SW480 (cell line): ENCODE measurements at regions not wholly inside any gene's neighbourhood (a gene's known extent, or its start where the extent isn't known, plus 50 kb on each side); places are given as distances from the start of the nearest gene placed in this dataset.
A peak's percentile ranks its signal among the peaks of the same experiment; 100 is the strongest.
"Not testable (repeated sequence)": the region's sequence is repeated elsewhere in the genome, so short reads cannot be mapped to it uniquely, and the experiment has no call there.

Source experiments
- DNase-seq: peaks from one replicate; pipeline ENCODE4 v3.0.0-alpha.2; 2016; ENCODE audit warnings: low spot score

GRCh38 chr2:35933031-35933430 lies 422.5 kb upstream of the CRIM1 start:
- no peak for DNase-seq

DNA sequence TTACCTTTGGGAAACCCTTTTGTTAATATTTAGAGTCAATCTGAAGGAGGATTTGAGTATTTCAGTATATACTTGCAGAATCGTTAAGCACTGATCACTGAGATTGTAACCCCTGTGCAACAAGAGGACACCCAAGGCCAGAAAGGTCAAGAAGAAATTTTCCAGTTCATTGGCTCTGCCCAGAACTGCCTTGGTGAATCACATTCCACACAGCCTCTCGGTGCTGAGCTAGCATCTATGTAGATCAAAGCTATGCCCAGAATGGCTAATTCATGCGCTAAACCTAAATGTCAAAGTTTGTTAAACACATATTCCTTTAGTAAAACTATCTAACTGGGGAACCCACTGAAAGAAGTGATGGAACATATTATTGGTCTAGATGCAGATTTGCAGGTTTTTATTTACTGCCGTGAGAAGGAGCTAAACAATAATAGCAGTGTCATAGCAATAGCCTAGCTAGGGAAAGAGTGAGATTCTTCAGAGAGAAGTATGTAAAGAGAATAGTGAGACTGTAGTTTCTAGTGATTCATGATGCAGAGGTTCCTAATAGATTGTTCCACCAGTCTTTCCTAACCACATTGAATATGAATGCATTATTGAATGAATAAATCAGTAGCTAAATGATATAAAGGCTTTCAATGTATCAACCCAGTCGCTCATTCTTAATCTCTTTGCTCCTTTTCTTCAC lies 423.2 kb upstream of the CRIM1 start:
- DNase-seq: no peak

GRCh38 chr2:35931626-35932025 lies 424.0 kb upstream of the CRIM1 start:
- DNase-seq: no peak

- DNase-seq: no peak
Measured at GRCh38 chr2:35931115-35931514, 424.5 kb upstream of the CRIM1 start.

DNA sequence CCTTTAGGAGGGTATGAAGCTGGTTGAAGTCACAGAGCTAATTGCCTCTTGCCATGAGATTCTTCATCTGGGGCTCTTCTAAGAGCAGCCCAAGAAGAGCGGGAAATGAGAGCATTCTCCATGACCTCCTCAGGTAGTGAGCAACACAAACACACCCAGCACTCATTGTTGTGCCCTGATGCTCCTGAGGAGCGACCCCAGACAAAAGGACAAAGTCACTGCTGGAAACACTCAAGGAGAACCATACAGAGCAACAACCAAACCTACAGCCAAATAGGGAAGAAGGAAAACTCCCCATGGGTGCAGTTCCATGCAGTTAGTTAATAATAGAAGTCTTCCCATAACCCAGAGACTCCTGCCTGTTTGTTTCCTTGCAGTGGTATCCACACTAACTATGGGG lies 426.0 kb upstream of the CRIM1 start:
- no peak for DNase-seq

- DNase-seq: no peak
Measured at GRCh38 chr2:35920061-35920460, 435.5 kb upstream of the CRIM1 start.

DNA sequence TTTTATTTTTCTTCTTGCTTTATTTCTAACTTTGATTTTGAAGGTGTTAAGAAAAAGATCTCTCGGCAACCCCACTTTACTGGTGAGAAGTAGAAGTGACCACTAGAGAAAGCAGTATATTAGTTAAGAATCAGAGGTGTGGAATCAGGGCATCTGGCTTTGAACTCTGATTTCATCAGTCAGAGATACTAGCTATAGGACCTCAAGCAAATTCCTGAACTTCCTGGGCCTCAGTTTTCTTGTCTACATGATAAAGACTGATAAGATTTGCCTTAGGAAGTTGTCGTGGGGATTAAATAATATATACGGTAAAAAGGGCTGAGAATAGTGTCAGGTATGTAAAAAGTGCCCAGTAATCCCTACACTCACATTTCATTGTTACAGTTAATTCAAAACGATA lies 440.3 kb upstream of the CRIM1 start:
- no peak for DNase-seq

DNA sequence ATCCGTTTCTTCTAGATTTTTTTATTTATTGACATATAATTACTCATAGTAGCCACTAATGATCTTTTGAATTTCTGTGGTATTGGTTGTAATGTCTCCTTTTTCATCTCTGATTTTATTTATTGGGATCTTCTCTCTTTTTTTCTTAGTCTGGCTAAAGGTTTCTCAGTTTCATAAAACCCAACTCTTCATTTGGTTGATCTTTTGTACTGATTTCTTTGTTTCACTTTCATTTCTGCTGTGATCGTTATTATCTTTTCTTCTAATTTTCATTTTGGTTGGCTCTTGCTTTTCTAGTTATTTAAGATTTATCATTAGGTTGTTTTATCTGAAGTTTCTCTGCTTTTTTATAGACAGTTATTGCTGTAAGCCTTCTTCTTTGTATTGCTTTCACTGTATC lies 463.6 kb upstream of the CRIM1 start:
- DNase-seq: no peak

- no peak for DNase-seq
Measured at GRCh38 chr2:35891528-35891927, 464.1 kb upstream of the CRIM1 start.

DNA sequence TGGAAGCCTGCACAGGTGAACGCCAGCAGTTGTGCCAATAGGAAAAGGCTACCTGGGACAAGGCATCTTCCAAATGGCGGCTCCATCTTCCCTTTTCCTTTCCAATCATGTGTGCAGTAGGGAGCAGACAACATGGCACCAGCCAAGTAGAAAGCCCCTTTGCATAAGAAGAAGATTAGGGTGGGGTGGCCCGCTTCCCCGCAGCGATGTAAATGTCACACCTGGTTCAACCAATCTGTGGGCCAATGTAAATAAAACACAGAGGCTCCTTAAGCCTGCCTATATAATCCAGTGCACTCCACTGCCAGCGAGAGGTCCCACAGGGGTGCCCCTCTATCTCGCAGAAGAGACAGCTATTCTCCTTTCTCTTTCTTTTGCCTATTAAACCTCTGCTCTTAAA lies 468.4 kb upstream of the CRIM1 start:
- DNase-seq: no peak

GRCh38 chr2:35873921-35874320 lies 481.7 kb upstream of the CRIM1 start:
- no peak for DNase-seq

DNA sequence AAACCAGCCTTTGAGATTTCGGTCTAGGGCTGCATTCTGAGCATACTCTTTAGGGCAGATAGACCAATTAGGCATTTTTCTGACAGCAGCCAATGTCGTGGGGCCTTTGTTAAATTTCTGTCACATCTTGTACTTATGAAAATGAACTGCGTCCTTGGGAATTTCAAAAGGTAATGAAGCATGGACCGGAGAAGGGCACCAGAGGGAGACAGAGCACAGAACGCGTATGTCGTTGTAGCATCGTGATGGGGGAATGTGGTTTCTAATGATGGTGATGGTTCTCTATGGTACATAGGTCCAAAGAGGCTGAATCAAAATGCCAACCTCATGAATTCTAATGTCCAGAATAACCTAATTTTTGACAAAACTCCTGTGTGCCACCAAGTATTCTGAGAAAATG lies 483.9 kb upstream of the CRIM1 start:
- DNase-seq: peak; percentile 46

GRCh38 chr2:35870713-35871112 lies 484.9 kb upstream of the CRIM1 start:
- no peak for DNase-seq

GRCh38 chr2:35864141-35864540 lies 491.4 kb upstream of the CRIM1 start:
- DNase-seq: no peak

- DNase-seq: no peak
Measured at GRCh38 chr2:35858216-35858615, 497.4 kb upstream of the CRIM1 start.

DNA sequence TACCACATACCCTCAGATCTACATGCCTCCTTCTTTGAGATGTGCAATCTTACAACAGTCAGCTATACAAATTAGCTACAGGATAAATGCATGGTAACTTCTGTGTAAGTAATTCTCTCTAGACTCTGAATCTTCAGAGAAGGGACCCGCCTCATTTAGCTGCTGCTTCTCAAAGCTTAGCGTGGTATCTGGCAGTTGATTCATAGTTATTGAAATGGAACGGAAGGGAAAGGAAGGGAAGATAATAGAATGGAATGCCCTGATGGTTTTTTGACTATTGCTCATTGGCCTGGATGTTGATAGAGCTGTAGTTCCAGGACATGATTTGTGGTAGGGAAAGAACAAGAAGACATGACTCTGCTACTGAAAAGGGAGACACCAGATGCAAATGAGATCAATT lies 498.1 kb upstream of the CRIM1 start:
- DNase-seq: no peak

DNA sequence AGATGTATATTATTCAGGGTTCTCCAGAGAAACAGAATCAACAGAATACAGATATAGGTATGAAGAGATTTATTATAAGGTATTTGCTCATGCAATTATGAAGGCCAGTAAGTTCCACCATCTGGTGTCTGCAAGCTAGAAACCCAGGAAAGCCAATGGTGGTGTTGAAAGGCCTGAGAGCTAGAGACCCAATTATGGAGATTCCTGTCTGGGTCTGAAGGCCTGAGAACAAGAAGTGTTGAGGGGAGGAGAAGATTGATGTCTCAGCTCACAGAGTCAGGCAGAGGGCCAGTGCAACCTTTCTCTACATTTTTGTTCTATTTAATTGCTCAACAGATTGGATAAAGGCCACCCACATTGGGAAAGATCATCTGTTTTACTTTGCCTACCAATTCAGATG lies 524.2 kb upstream of the CRIM1 start:
- DNase-seq: no peak

GRCh38 chr2:35830833-35831232 lies 524.7 kb upstream of the CRIM1 start:
- no peak for DNase-seq

- no peak for DNase-seq
Measured at GRCh38 chr2:35827086-35827485, 528.5 kb upstream of the CRIM1 start.

GRCh38 chr2:35822716-35823115 lies 532.9 kb upstream of the CRIM1 start:
- no peak for DNase-seq

- no peak for DNase-seq
Measured at GRCh38 chr2:35821675-35822074, 533.9 kb upstream of the CRIM1 start.

DNA sequence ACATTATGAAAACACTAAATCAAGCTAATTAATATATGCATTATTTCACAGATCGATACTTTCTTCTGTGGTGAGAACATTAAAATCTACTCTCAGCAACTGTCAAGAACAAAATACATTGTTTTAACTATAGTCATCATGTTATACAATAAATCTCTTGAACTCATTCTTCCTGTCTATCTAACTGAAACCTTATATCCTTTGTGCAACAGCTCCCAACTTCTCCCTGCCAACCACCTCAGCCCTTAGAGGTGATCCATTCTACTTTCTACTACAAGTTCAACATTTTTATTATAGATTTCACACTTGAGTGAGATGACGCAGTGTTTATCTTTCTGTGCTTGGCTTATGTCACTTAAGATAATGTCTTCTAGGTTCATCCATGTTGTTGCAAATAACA lies 535.2 kb upstream of the CRIM1 start:
- DNase-seq: no peak

- DNase-seq: no peak
Measured at GRCh38 chr2:35819033-35819432, 536.5 kb upstream of the CRIM1 start.

GRCh38 chr2:35818359-35818758 lies 537.2 kb upstream of the CRIM1 start:
- not testable (repeated sequence) for DNase-seq

GRCh38 chr2:35814597-35814996 lies 541.0 kb upstream of the CRIM1 start:
- not testable (repeated sequence) for DNase-seq
